ENCODE measurements at regions not wholly inside any gene's neighbourhood (a gene's known extent, or its start where the extent isn't known, plus 50 kb on each side); places are given as distances from the start of the nearest gene placed in this dataset.

DNA sequence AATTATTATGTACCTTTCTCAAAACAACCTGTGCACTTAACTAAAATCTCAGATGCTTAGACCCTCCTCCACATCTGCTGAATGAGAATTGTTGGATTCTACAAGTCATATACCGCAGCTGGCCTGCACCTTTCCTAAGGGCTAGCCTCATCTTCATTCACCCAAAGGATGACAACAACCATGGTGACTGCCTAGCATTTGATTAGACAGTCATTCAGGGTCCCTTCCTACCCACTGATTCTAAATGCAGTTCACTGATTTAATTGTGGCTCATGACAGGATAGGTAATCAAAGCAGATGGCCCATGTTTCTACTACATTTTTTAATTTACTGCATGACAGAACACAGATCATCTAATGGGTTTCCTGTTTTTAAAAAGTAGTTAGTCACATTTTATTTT, 551.9 kb upstream of the SLC10A2 start:
- H2AK9ac ChIP-seq (replicated peaks; ENCODE audit: low read depth, low read length, poor library complexity), result no peak overlapping the region
- H3K9ac ChIP-seq (ENCODE audit: low read depth, low read length), result no peak overlapping the region
- H2BK120ac ChIP-seq (ENCODE audit: low read depth, low read length), result no peak overlapping the region
- no peak overlapping the region for H2AK5ac ChIP-seq (ENCODE audit: low read depth, low read length)
- no peak overlapping the region for H2AFZ ChIP-seq (replicated peaks; ENCODE audit: low read length, poor library complexity)
- H3K9me1 ChIP-seq (ENCODE audit: insufficient read depth, low read length), result no peaks in the 10 kb centered on the region
- ATAC-seq (ENCODE audit: low read depth) (no peak), DNase-seq (no peak)
- no peak overlapping the region for H2BK20ac ChIP-seq (ENCODE audit: low read depth, low read length)
- H2BK5ac ChIP-seq (ENCODE audit: low read depth, low read length, poor library complexity, severe bottlenecking), result no peak overlapping the region
- no peaks in the 10 kb centered on the region for H4K20me1 ChIP-seq (ENCODE audit: insufficient read depth, low read length)
- POLR2A ChIA-PET (ENCODE audit: unreplicated experiment), result no interaction called here
- H3K36me3 ChIP-seq (ENCODE audit: control insufficient read depth, insufficient read depth, low read length), result no peaks in the 10 kb centered on the region
- H3K79me1 ChIP-seq (ENCODE audit: low read depth in 1 of 2, low read length in 2 of 2), result no peaks in the 10 kb centered on the region
- no peak overlapping the region for H3K4me2 ChIP-seq (ENCODE audit: low read depth, low read length)
- TF ChIP-seq USF2 (IDR thresholded peaks at IDR 0.05; ENCODE audit: low read depth, low read length), result no peak
- no peak for TF ChIP-seq ELK1 (IDR thresholded peaks at IDR 0.05; ENCODE audit: borderline replicate concordance, low read depth, low read length)
- no peak for TF ChIP-seq POLR2A (IDR thresholded peaks at IDR 0.05; ENCODE audit: low read depth, low read length)
- TF ChIP-seq CEBPB (IDR thresholded peaks at IDR 0.05; ENCODE audit: low read depth, low read length), result no peak
- no peak for TF ChIP-seq MAFK (IDR thresholded peaks at IDR 0.05; ENCODE audit: low read depth, low read length)
- TF ChIP-seq, protein P1, sequence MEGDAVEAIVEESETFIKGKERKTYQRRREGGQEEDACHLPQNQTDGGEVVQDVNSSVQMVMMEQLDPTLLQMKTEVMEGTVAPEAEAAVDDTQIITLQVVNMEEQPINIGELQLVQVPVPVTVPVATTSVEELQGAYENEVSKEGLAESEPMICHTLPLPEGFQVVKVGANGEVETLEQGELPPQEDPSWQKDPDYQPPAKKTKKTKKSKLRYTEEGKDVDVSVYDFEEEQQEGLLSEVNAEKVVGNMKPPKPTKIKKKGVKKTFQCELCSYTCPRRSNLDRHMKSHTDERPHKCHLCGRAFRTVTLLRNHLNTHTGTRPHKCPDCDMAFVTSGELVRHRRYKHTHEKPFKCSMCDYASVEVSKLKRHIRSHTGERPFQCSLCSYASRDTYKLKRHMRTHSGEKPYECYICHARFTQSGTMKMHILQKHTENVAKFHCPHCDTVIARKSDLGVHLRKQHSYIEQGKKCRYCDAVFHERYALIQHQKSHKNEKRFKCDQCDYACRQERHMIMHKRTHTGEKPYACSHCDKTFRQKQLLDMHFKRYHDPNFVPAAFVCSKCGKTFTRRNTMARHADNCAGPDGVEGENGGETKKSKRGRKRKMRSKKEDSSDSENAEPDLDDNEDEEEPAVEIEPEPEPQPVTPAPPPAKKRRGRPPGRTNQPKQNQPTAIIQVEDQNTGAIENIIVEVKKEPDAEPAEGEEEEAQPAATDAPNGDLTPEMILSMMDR (conservative IDR thresholded peaks at IDR 0.05; ENCODE audit: low read depth, low read length), result no peak
- no peak for TF ChIP-seq CHD1 (IDR thresholded peaks at IDR 0.05; ENCODE audit: low read depth, low read length)
- TF ChIP-seq RFX5 (IDR thresholded peaks at IDR 0.05; ENCODE audit: low read depth, low read length), result no peak
- no peak for TF ChIP-seq SMC3 (IDR thresholded peaks at IDR 0.05; ENCODE audit: low read depth, low read length)
- no peak for TF ChIP-seq RAD21 (IDR thresholded peaks at IDR 0.05; ENCODE audit: low read length)
- no peak overlapping the region for H3K18ac ChIP-seq (ENCODE audit: low read depth, low read length)
- no peak overlapping the region for H3K4ac ChIP-seq (ENCODE audit: low read depth, low read length)
- H4K8ac ChIP-seq (ENCODE audit: low read depth in 2 of 2, low read length in 2 of 2), result no peak overlapping the region
- H4K91ac ChIP-seq (ENCODE audit: insufficient read depth, low read depth, low read length), result no peak overlapping the region
- no peak overlapping the region for H3K56ac ChIP-seq (ENCODE audit: extremely low read depth, insufficient read depth, low read length)
- no peak overlapping the region for H2BK15ac ChIP-seq (ENCODE audit: low read depth, low read length)
- no peaks in the 10 kb centered on the region for H3K27me3 ChIP-seq (ENCODE audit: control insufficient read depth, insufficient read depth, low read length)
- intact Hi-C loops (cut with micrococcal nuclease) (no loop called here), in situ Hi-C loops (cut with MboI; ENCODE audit: low sequenced_read_pairs) (no loop called here), dilution Hi-C loops (cut with HindIII; ENCODE audit: low sequenced_read_pairs, unreplicated experiment) (no loop called here)
- no peak overlapping the region for H3K23ac ChIP-seq (ENCODE audit: low read depth, low read length)
- no peaks in the 10 kb centered on the region for H3K4me1 ChIP-seq (ENCODE audit: control insufficient read depth, insufficient read depth, low read length)
- H4K5ac ChIP-seq (ENCODE audit: low read depth, low read length), result no peak overlapping the region
- H3K14ac ChIP-seq (replicated peaks; ENCODE audit: low read depth, low read length), result no peak overlapping the region
- no CpG with 5 or more reads among the region's 1 CpG for WGBS, 2 experiments (ENCODE audit: extremely low coverage in 2 of 2, insufficient read length in 1 of 2)
- CTCF ChIA-PET, result no interaction called here
- BruUV-seq (replicated peaks), result no TSS peak
- H3K9me3 ChIP-seq (ENCODE audit: control insufficient read depth, insufficient read depth, low read length), result peaks cover 6% of the 10 kb centered on the region; the same call in 1 of the 2 replicates
- H3K4me3 ChIP-seq (ENCODE audit: insufficient read depth, low read depth, low read length), result no peak overlapping the region
- H3K27ac ChIP-seq (ENCODE audit: insufficient read depth, low read length), result no peak overlapping the region

All from IMR-90 (cell line).